ENCODE measurements at regions not wholly inside any gene's neighbourhood (a gene's known extent, or its start where the extent isn't known, plus 50 kb on each side); places are given as distances from the start of the nearest gene placed in this dataset.

DNA sequence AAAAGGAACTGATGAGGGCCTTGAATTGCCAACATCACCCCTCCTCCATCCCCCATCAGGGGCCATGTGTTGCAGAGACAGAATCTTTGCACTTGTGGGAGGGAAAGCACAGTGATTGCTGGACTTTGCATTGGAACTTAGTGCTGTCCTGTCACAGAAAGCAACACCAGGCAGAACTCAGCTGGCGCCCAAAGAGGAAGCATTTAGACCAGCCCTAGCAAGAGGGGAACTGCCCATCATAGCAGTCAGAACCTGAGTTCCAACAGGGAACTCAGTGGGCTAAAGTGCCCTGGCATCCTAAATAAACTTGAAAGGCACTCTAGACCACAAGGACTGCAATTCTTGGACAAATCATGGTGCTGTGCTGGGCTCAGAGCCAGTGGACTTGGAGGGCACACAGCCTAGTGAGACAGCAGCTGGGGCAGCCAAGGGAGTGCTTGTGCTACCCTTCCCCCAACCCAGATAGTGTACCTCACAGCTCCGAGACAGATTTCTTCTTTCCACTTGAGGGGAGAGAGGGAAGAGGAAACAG is 128.1 kb downstream of the ACTL7B start:
- ChIA-PET CTCF (ENCODE audit: low intra/inter-chr PET ratio, low total read pairs) (no interaction called here), POLR2A (no interaction called here)
- Histone ChIP-seq H3K9ac (ENCODE audit: insufficient read depth, low read depth, low read length) (no peak overlapping the region), H4K20me1 (ENCODE audit: insufficient read depth, low read length) (no peaks in the 10 kb centered on the region), H3K27me3 (ENCODE audit: control insufficient read depth in 1 of 2, insufficient read depth in 2 of 2, low read length in 2 of 2) (no peaks in the 10 kb centered on the region), H3K36me3 (replicated peaks in 1 of 2; ENCODE audit: control insufficient read depth in 1 of 2, insufficient read depth in 2 of 2, low read length in 2 of 2) (no peaks in the 10 kb centered on the region), H3K4me3 (replicated peaks in 1 of 3; ENCODE audit: insufficient read depth in 1 of 3, low read depth in 2 of 3, low read length in 3 of 3) (peak overlapping the region in 2 of 3 experiments; percentile 15 to 32; a peak in 2 of 6 replicates), H2AFZ (ENCODE audit: low read length) (no peak overlapping the region), H3K79me2 (ENCODE audit: insufficient read depth, low read length) (no peaks in the 10 kb centered on the region), H3K4me1 (ENCODE audit: insufficient read depth, low read length) (peaks cover 27% of the 10 kb centered on the region), H3K4me2 (ENCODE audit: low read depth, low read length) (peak overlapping the region; percentile 62), H3K9me3 (ENCODE audit: low read length) (no peaks in the 10 kb centered on the region), H3K27ac (ENCODE audit: extremely low read length, insufficient read depth, low read length) (peak overlapping the region; percentile 16)
- ATAC-seq (peak; percentile 96), FAIRE-seq (peak; percentile 92), DNase-seq (ENCODE audit: low spot score) (peak; percentile 57)
- in situ Hi-C loops (cut with HindIII; ENCODE audit: extremely low pct_ligation_motif_present, low pct_unique_long_range_greater_than_20kb) (no loop called here), intact Hi-C loops (cut with micrococcal nuclease; ENCODE audit: unreplicated experiment) (no loop called here)
- no TSS peak for BruUV-seq (replicated peaks)
- WGBS (ENCODE audit: low lambda C conversion rate): 0% methylated on average over 1 of the region's 2 CpGs
- no peak for TF ChIP-seq ZFP36L2 (CRISPR knock-in tag; IDR thresholded peaks at IDR 0.05)
- TF ChIP-seq ISL2 (CRISPR knock-in tag; IDR thresholded peaks at IDR 0.05): no peak
- TF ChIP-seq ZBTB14 (CRISPR knock-in tag; IDR thresholded peaks at IDR 0.05): no peak
- TF ChIP-seq HNF4A (CRISPR knock-in tag; IDR thresholded peaks at IDR 0.05): peak; percentile 97
- TF ChIP-seq ZBTB20 (CRISPR knock-in tag; IDR thresholded peaks at IDR 0.05; ENCODE audit: borderline replicate concordance, low read depth): no peak
- no peak for TF ChIP-seq MEIS2 (CRISPR knock-in tag; IDR thresholded peaks at IDR 0.05)
- TF ChIP-seq, protein P1, sequence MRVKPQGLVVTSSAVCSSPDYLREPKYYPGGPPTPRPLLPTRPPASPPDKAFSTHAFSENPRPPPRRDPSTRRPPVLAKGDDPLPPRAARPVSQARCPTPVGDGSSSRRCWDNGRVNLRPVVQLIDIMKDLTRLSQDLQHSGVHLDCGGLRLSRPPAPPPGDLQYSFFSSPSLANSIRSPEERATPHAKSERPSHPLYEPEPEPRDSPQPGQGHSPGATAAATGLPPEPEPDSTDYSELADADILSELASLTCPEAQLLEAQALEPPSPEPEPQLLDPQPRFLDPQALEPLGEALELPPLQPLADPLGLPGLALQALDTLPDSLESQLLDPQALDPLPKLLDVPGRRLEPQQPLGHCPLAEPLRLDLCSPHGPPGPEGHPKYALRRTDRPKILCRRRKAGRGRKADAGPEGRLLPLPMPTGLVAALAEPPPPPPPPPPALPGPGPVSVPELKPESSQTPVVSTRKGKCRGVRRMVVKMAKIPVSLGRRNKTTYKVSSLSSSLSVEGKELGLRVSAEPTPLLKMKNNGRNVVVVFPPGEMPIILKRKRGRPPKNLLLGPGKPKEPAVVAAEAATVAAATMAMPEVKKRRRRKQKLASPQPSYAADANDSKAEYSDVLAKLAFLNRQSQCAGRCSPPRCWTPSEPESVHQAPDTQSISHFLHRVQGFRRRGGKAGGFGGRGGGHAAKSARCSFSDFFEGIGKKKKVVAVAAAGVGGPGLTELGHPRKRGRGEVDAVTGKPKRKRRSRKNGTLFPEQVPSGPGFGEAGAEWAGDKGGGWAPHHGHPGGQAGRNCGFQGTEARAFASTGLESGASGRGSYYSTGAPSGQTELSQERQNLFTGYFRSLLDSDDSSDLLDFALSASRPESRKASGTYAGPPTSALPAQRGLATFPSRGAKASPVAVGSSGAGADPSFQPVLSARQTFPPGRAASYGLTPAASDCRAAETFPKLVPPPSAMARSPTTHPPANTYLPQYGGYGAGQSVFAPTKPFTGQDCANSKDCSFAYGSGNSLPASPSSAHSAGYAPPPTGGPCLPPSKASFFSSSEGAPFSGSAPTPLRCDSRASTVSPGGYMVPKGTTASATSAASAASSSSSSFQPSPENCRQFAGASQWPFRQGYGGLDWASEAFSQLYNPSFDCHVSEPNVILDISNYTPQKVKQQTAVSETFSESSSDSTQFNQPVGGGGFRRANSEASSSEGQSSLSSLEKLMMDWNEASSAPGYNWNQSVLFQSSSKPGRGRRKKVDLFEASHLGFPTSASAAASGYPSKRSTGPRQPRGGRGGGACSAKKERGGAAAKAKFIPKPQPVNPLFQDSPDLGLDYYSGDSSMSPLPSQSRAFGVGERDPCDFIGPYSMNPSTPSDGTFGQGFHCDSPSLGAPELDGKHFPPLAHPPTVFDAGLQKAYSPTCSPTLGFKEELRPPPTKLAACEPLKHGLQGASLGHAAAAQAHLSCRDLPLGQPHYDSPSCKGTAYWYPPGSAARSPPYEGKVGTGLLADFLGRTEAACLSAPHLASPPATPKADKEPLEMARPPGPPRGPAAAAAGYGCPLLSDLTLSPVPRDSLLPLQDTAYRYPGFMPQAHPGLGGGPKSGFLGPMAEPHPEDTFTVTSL (CRISPR knock-in tag; IDR thresholded peaks at IDR 0.05; ENCODE audit: borderline replicate concordance): peak; percentile 25; the same call in 1 of the 2 replicates
- TF ChIP-seq ARID2 (CRISPR knock-in tag; IDR thresholded peaks at IDR 0.05; ENCODE audit: borderline replicate concordance): no peak
- 0 out of 2 replicates have a peak, but pooled peaks have one; percentile 28 for TF ChIP-seq ZNF512B (CRISPR knock-in tag; IDR thresholded peaks at IDR 0.05; ENCODE audit: borderline replicate concordance)
- no peak for TF ChIP-seq PPARG (CRISPR knock-in tag; conservative IDR thresholded peaks at IDR 0.05)
- TF ChIP-seq, protein P2, sequence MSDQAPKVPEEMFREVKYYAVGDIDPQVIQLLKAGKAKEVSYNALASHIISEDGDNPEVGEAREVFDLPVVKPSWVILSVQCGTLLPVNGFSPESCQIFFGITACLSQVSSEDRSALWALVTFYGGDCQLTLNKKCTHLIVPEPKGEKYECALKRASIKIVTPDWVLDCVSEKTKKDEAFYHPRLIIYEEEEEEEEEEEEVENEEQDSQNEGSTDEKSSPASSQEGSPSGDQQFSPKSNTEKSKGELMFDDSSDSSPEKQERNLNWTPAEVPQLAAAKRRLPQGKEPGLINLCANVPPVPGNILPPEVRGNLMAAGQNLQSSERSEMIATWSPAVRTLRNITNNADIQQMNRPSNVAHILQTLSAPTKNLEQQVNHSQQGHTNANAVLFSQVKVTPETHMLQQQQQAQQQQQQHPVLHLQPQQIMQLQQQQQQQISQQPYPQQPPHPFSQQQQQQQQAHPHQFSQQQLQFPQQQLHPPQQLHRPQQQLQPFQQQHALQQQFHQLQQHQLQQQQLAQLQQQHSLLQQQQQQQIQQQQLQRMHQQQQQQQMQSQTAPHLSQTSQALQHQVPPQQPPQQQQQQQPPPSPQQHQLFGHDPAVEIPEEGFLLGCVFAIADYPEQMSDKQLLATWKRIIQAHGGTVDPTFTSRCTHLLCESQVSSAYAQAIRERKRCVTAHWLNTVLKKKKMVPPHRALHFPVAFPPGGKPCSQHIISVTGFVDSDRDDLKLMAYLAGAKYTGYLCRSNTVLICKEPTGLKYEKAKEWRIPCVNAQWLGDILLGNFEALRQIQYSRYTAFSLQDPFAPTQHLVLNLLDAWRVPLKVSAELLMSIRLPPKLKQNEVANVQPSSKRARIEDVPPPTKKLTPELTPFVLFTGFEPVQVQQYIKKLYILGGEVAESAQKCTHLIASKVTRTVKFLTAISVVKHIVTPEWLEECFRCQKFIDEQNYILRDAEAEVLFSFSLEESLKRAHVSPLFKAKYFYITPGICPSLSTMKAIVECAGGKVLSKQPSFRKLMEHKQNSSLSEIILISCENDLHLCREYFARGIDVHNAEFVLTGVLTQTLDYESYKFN (CRISPR knock-in tag; conservative IDR thresholded peaks at IDR 0.05): peak; percentile 71

Measured in HepG2 (cell line).